H1 (cell line): ENCODE measurements at regions not wholly inside any gene's neighbourhood (a gene's known extent, or its start where the extent isn't known, plus 50 kb on each side); places are given as distances from the start of the nearest gene placed in this dataset.

Experiments used
- BACH1 ChIP-seq: IDR thresholded peaks from 2 replicates; pipeline ENCODE4 v1.6.1; 2012; ENCODE audit warnings: low read length, improper control_type of control experiment
- CBX5 ChIP-seq: fragments of 300-800, 300-1000 bp; sonication (generic); IDR thresholded peaks from 2 replicates; pipeline ENCODE4 v1.7.1; 2016; ENCODE audit warnings: antibody characterized with exemption, low read length, low read depth
- PHF8 ChIP-seq: fragments of 200-600 bp; sonication (generic); conservative IDR thresholded peaks from 2 replicates; pipeline ENCODE4 v1.7.1; 2012; ENCODE audit warnings: low read depth, mild to moderate bottlenecking, inconsistent platforms, low read length, moderate library complexity
- SRF ChIP-seq: IDR thresholded peaks from 2 replicates; pipeline ENCODE4 v1.6.1; 2011; ENCODE audit warnings: mild to moderate bottlenecking, low read depth, low read length, moderate library complexity

DNA sequence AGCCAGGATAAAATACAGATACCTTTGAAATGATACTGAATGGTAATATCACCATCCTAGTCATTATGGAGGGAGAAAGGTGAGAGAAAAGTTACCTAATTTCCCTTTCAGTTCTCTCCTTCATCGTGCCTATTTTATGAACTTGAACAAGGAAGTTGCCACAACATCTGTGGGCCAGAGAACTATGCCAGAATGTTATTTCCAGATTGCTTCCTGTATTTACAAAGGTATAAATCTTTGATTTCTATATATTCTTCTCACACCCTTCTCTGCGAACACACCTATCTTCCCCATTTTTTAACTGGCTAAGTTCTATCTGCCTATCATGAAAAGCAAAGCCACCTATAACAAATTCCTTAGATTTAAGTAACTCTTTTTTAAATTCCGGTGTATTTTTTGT is 163.6 kb upstream of the GRM7 start (continued):
- TF ChIP-seq SRF (no peak), PHF8 (no peak), BACH1 (no peak), CBX5 (no peak)
- TF ChIP-seq, all 59 proteins: peak for 0
